Stimulated activated naive CD8-positive, alpha-beta T cell treated with anti-CD3 and anti-CD28 coated beads, Interleukin-15, amount 100 ng/mL, for 72 hours (primary cell): ENCODE measurements at regions not wholly inside any gene's neighbourhood (a gene's known extent, or its start where the extent isn't known, plus 50 kb on each side); places are given as distances from the start of the nearest gene placed in this dataset.

ENCODE experiments used
- ATAC-seq: fragments of 150-1000 bp; cut with Tn5 transposase; 2 replicates; pipeline ENCODE4 v1.10.0; 2021; ENCODE audit warnings: mild to moderate bottlenecking, moderate library complexity
- DNase-seq, 2 donors: peaks; one replicate each; pipeline ENCODE4 v3.0.0; 2021 to 2022
- H3K27ac Mint-ChIP-seq, 2 donors: one replicate each; pipeline ENCODE4 v1.8.0; 2022; ENCODE audit warnings: mild to moderate bottlenecking in 2 of 2, mixed read lengths in 2 of 2, moderate library complexity in 2 of 2
- H3K27me3 Mint-ChIP-seq: one replicate; pipeline ENCODE4 v1.8.0; 2022; ENCODE audit warnings: mixed read lengths
- H3K4me1 Mint-ChIP-seq: one replicate; pipeline ENCODE4 v1.8.0; 2022; ENCODE audit warnings: mild to moderate bottlenecking, mixed read lengths
- H3K4me3 Mint-ChIP-seq, 2 donors: one replicate each; pipeline ENCODE4 v1.8.0; 2022; ENCODE audit warnings: mild to moderate bottlenecking in 2 of 2, mixed read lengths in 2 of 2, moderate library complexity in 1 of 2
- H3K9me3 Mint-ChIP-seq, 2 donors: one replicate each; pipeline ENCODE4 v1.8.0; 2022; ENCODE audit warnings: mixed read lengths in 2 of 2

DNA sequence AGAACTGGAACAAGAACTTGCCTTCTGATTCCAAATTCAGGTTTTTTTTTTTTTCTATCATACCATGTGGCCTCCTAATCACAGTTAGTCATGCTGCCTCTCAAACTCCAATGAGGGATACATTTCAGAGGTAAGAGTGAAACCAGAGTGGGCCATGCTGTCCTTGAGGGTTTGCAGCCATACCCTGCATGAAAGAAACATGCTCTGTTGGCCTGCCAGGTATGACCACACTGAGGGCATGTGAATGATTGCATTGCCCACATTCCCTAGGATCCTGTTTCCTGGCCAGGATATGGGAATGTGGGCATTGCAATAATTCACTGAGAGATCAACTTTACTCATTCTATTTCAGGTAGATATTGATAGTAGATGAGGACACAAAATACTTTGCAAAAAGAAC is 56.4 kb upstream of the DDIT4L start:
- no peaks in the 10 kb centered on the region for H3K4me1 Mint-ChIP-seq
- no peak for DNase-seq
- no peaks in the 10 kb centered on the region for H3K27me3 Mint-ChIP-seq
- H3K4me3 Mint-ChIP-seq: no peak overlapping the region
- no peak overlapping the region for H3K27ac Mint-ChIP-seq
- peaks cover 0 to 3% of the 10 kb centered on the region in 2 donors for H3K9me3 Mint-ChIP-seq
- no peak for ATAC-seq

DNA sequence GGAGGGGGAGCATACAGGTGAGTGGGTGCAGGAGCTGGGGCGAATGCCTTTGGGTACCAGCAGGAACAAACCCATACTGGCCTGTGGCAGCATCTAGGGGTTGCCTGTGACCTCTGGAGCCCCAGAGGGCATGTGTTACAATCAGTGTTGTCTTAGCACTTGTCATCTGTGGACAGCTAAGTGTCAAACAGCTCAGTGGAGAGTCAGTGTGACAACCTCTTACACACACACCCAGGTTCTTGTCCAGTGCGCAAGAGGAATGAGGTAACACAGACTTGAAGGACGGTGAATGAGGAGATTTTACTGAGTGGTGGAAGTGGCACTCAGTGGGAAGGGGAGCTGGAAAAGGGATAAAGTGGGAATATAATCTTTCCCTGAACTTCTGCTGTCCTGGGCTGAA is 54.1 kb upstream of the DDIT4L start:
- Mint-ChIP-seq H3K9me3 (no peaks in the 10 kb centered on the region), H3K27me3 (peaks cover 8% of the 10 kb centered on the region), H3K4me3 (no peak overlapping the region), H3K27ac (no peak overlapping the region), H3K4me1 (peaks cover 5% of the 10 kb centered on the region)
- DNase-seq: no peak
- no peak for ATAC-seq
